ENCODE measurements at regions not wholly inside any gene's neighbourhood (a gene's known extent, or its start where the extent isn't known, plus 50 kb on each side); places are given as distances from the start of the nearest gene placed in this dataset.

DNA sequence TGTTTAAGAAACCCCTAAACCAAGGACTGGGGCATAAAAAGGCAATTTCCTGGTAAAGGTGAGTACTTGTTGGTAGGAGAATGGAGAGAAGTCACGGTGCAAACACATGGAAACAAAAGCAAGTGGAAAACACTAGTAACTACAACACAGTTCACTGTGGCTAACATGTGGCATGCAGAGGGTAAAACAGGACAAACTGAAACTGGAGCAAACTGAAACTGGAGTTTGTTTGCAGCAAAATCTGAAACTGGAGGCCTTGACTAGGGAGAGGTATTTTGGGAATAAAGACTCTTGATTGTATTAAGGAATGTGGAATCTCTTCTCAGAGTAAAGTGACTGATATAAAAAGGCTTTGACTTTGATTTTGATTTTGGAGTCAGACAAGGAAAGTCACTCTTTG lies 376.3 kb upstream of the PRMT6 start:
- Histone ChIP-seq H3K9me3 (replicated peaks; ENCODE audit: control insufficient read depth, insufficient read depth, low read length) (no peaks in the 10 kb centered on the region), H3K27ac (ENCODE audit: control insufficient read depth, insufficient read depth) (no peak overlapping the region), H3K4me2 (ENCODE audit: control insufficient read depth, insufficient read depth) (no peak overlapping the region), H4K20me1 (ENCODE audit: control insufficient read depth, insufficient read depth) (no peaks in the 10 kb centered on the region), H3K4me3 (no peak overlapping the region), H2AFZ (ENCODE audit: control insufficient read depth, low read depth, low read length) (no peak overlapping the region), H3K27me3 (replicated peaks in 1 of 2; ENCODE audit: control insufficient read depth in 2 of 2, insufficient read depth in 2 of 2, low read length in 1 of 2) (no peaks in the 10 kb centered on the region), H3K4me1 (ENCODE audit: control insufficient read depth, insufficient read depth, low read length) (no peaks in the 10 kb centered on the region), H3K79me2 (ENCODE audit: control insufficient read depth, insufficient read depth, low read length) (no peaks in the 10 kb centered on the region), H3K36me3 (ENCODE audit: control insufficient read depth in 2 of 2, insufficient read depth in 2 of 2, low read length in 1 of 2) (no peaks in the 10 kb centered on the region), H3K9ac (ENCODE audit: control insufficient read depth, insufficient read depth, low read length) (no peak overlapping the region)
- in situ Hi-C loops (cut with MboI) (no loop called here), intact Hi-C loops (cut with micrococcal nuclease; ENCODE audit: unreplicated experiment) (no loop called here)
- ChIA-PET POLR2A (no interaction called here), CTCF (interaction anchor here (0.6 kb wide), 1 partner anchor 659 kb away, joined by 3 read pairs; no protein-coding TSS in a partner anchor), SMC1A (ENCODE audit: uncharacterized antibody, unreplicated experiment) (no interaction called here), RAD21 (ENCODE audit: unreplicated experiment) (no interaction called here)
- BruUV-seq (replicated peaks) = no TSS peak
- no peak for ATAC-seq
- TF ChIP-seq SUPT20H (IDR thresholded peaks at IDR 0.05; ENCODE audit: borderline replicate concordance, control insufficient read depth, low read depth, low read length) (no peak), HDAC6 (IDR thresholded peaks at IDR 0.05; ENCODE audit: unreplicated experiment) (no peak), STAT1 (conservative IDR thresholded peaks at IDR 0.05) (no peak), CBX3 (IDR thresholded peaks at IDR 0.05; ENCODE audit: borderline replicate concordance, low read depth) (no peak), GATAD2B (conservative IDR thresholded peaks at IDR 0.05; ENCODE audit: low read depth) (no peak), MEF2A (IDR thresholded peaks at IDR 0.05; ENCODE audit: insufficient read depth, low read depth, low read length) (no peak), NBN (IDR thresholded peaks at IDR 0.05) (no peak), ZSCAN29 (IDR thresholded peaks at IDR 0.05) (no peak), ZNF384 (IDR thresholded peaks at IDR 0.05; ENCODE audit: borderline replicate concordance, low read depth, low read length) (no peak), SREBF1 (IDR thresholded peaks at IDR 0.05; ENCODE audit: low read length) (no peak)
- TF ChIP-seq, protein P1, sequence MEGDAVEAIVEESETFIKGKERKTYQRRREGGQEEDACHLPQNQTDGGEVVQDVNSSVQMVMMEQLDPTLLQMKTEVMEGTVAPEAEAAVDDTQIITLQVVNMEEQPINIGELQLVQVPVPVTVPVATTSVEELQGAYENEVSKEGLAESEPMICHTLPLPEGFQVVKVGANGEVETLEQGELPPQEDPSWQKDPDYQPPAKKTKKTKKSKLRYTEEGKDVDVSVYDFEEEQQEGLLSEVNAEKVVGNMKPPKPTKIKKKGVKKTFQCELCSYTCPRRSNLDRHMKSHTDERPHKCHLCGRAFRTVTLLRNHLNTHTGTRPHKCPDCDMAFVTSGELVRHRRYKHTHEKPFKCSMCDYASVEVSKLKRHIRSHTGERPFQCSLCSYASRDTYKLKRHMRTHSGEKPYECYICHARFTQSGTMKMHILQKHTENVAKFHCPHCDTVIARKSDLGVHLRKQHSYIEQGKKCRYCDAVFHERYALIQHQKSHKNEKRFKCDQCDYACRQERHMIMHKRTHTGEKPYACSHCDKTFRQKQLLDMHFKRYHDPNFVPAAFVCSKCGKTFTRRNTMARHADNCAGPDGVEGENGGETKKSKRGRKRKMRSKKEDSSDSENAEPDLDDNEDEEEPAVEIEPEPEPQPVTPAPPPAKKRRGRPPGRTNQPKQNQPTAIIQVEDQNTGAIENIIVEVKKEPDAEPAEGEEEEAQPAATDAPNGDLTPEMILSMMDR (IDR thresholded peaks at IDR 0.05 in 2 of 3, conservative IDR thresholded peaks at IDR 0.05 in 1 of 3; ENCODE audit: control insufficient read depth in 2 of 3, extremely low read depth in 1 of 3, insufficient read depth in 1 of 3, low read depth in 3 of 3, low read length in 3 of 3) = no peak
- TF ChIP-seq, protein P2, sequence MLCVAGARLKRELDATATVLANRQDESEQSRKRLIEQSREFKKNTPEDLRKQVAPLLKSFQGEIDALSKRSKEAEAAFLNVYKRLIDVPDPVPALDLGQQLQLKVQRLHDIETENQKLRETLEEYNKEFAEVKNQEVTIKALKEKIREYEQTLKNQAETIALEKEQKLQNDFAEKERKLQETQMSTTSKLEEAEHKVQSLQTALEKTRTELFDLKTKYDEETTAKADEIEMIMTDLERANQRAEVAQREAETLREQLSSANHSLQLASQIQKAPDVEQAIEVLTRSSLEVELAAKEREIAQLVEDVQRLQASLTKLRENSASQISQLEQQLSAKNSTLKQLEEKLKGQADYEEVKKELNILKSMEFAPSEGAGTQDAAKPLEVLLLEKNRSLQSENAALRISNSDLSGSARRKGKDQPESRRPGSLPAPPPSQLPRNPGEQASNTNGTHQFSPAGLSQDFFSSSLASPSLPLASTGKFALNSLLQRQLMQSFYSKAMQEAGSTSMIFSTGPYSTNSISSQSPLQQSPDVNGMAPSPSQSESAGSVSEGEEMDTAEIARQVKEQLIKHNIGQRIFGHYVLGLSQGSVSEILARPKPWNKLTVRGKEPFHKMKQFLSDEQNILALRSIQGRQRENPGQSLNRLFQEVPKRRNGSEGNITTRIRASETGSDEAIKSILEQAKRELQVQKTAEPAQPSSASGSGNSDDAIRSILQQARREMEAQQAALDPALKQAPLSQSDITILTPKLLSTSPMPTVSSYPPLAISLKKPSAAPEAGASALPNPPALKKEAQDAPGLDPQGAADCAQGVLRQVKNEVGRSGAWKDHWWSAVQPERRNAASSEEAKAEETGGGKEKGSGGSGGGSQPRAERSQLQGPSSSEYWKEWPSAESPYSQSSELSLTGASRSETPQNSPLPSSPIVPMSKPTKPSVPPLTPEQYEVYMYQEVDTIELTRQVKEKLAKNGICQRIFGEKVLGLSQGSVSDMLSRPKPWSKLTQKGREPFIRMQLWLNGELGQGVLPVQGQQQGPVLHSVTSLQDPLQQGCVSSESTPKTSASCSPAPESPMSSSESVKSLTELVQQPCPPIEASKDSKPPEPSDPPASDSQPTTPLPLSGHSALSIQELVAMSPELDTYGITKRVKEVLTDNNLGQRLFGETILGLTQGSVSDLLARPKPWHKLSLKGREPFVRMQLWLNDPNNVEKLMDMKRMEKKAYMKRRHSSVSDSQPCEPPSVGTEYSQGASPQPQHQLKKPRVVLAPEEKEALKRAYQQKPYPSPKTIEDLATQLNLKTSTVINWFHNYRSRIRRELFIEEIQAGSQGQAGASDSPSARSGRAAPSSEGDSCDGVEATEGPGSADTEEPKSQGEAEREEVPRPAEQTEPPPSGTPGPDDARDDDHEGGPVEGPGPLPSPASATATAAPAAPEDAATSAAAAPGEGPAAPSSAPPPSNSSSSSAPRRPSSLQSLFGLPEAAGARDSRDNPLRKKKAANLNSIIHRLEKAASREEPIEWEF (IDR thresholded peaks at IDR 0.05; ENCODE audit: insufficient replicate concordance, low read depth, low read length) = no peak
- DNase-seq (ENCODE audit: low read depth, low spot score) = no peak
- FAIRE-seq = no peak
- 0% methylated on average over 1 of the region's 1 CpG for WGBS (ENCODE audit: insufficient coverage, insufficient replicate concordance, low lambda C conversion rate, missing lambda C conversion rate)

Measured in GM12878 (cell line).